ENCODE measurements at regions not wholly inside any gene's neighbourhood (a gene's known extent, or its start where the extent isn't known, plus 50 kb on each side); places are given as distances from the start of the nearest gene placed in this dataset.
"Not testable (repeated sequence)": the region's sequence is repeated elsewhere in the genome, so short reads cannot be mapped to it uniquely, and the experiment has no call there.

- FAIRE-seq, result not testable (repeated sequence)
Measured at GRCh38 chr1:245061808-245062207, 93.0 kb upstream of the KIF26B start.

GRCh38 chr1:245060684-245061374, 94.0 kb upstream of the KIF26B start:
- no peak for FAIRE-seq

GRCh38 chr1:245059806-245060424, 94.9 kb upstream of the KIF26B start:
- FAIRE-seq, result no peak

- no peak for FAIRE-seq
Measured at GRCh38 chr1:245058882-245059281, 95.9 kb upstream of the KIF26B start.

GRCh38 chr1:245058436-245058835, 96.3 kb upstream of the KIF26B start:
- FAIRE-seq, result no peak

- FAIRE-seq, result no peak
Measured at GRCh38 chr1:245056913-245057312, 97.9 kb upstream of the KIF26B start.

- FAIRE-seq, result not testable (repeated sequence)
Measured at GRCh38 chr1:245056296-245056695, 98.5 kb upstream of the KIF26B start.

GRCh38 chr1:245055752-245056151, 99.0 kb upstream of the KIF26B start:
- FAIRE-seq, result no peak

- FAIRE-seq, result no peak
Measured at GRCh38 chr1:245054507-245055270, 100.1 kb upstream of the KIF26B start.

GRCh38 chr1:245054105-245054504, 100.7 kb upstream of the KIF26B start:
- no peak for FAIRE-seq

GRCh38 chr1:245052258-245052657, 102.5 kb upstream of the KIF26B start:
- FAIRE-seq, result no peak

GRCh38 chr1:245051349-245052221, 103.2 kb upstream of the KIF26B start:
- FAIRE-seq, result no peak

- no peak for FAIRE-seq
Measured at GRCh38 chr1:245046769-245047168, 108.0 kb upstream of the KIF26B start.

- no peak for FAIRE-seq
Measured at GRCh38 chr1:245046315-245046714, 108.5 kb upstream of the KIF26B start.

GRCh38 chr1:245045087-245045881, 109.5 kb upstream of the KIF26B start:
- FAIRE-seq, result no peak

GRCh38 chr1:245043611-245043940, 111.2 kb upstream of the KIF26B start:
- no peak for FAIRE-seq

- no peak for FAIRE-seq
Measured at GRCh38 chr1:245041058-245041698, 113.6 kb upstream of the KIF26B start.

- no peak for FAIRE-seq
Measured at GRCh38 chr1:245039196-245039595, 115.6 kb upstream of the KIF26B start.

- FAIRE-seq, result no peak
Measured at GRCh38 chr1:245036102-245036501, 118.7 kb upstream of the KIF26B start.

- no peak for FAIRE-seq
Measured at GRCh38 chr1:245031041-245031440, 123.7 kb upstream of the KIF26B start.

GRCh38 chr1:245026247-245026646, 128.5 kb upstream of the KIF26B start:
- no peak for FAIRE-seq

- FAIRE-seq, result no peak
Measured at GRCh38 chr1:245025525-245025924, 129.3 kb upstream of the KIF26B start.

All from G401.6 (cell line).